Smooth muscle cell (in vitro differentiated cells): ENCODE measurements at regions not wholly inside any gene's neighbourhood (a gene's known extent, or its start where the extent isn't known, plus 50 kb on each side); places are given as distances from the start of the nearest gene placed in this dataset.

ENCODE experiments used
- DNase-seq: peaks from one replicate; lab custom pipeline; 2025; ENCODE audit not compliant: unreplicated experiment; lab: John Stamatoyannopoulos, UW
- H2AFZ ChIP-seq: fragments of 200-600 bp; sonication (generic); 2 replicates; pipeline ENCODE4 v1.6.0; 2016; ENCODE audit warnings: antibody characterized with exemption, low read depth, mild to moderate bottlenecking
- H3F3A ChIP-seq: fragments of 200-600 bp; sonication (generic); 2 replicates; pipeline ENCODE4 v1.6.0; 2017; ENCODE audit warnings: antibody characterized with exemption, low read depth
- H3K27ac ChIP-seq: fragments of 200-600 bp; sonication (generic); 2 replicates; pipeline ENCODE4 v1.5.1; 2016; ENCODE audit warnings: low read depth, mild to moderate bottlenecking
- H3K27me3 ChIP-seq: fragments of 200-600 bp; sonication (generic); 2 replicates; pipeline ENCODE4 v1.6.1; 2016; ENCODE audit warnings: low read depth, mild to moderate bottlenecking
- H3K36me3 ChIP-seq: fragments of 200-600 bp; sonication (generic); 2 replicates; pipeline ENCODE4 v1.5.1; 2016; ENCODE audit warnings: low read depth
- H3K4me1 ChIP-seq: fragments of 200-600 bp; sonication (generic); 2 replicates; pipeline ENCODE4 v1.5.1; 2016; ENCODE audit warnings: low read depth
- H3K4me2 ChIP-seq: fragments of 200-600 bp; sonication (generic); 2 replicates; pipeline ENCODE4 v1.6.0; 2016; ENCODE audit warnings: mild to moderate bottlenecking
- H3K4me3 ChIP-seq: fragments of 200-600 bp; sonication (generic); 2 replicates; pipeline ENCODE4 v1.5.1; 2016; ENCODE audit warnings: mild to moderate bottlenecking
- H3K79me2 ChIP-seq: fragments of 200-600 bp; sonication (generic); 2 replicates; pipeline ENCODE4 v1.6.0; 2016; ENCODE audit warnings: low read depth, mild to moderate bottlenecking
- H3K9ac ChIP-seq: fragments of 200-600 bp; sonication (generic); 2 replicates; pipeline ENCODE4 v1.6.0; 2016; ENCODE audit warnings: low read depth
- H3K9me3 ChIP-seq: fragments of 200-600 bp; sonication (generic); replicated peaks from 2 replicates; pipeline ENCODE4 v1.5.1; 2016; ENCODE audit warnings: low read depth
- H4K20me1 ChIP-seq: fragments of 200-600 bp; sonication (generic); 2 replicates; pipeline ENCODE4 v1.6.0; 2016; ENCODE audit warnings: low read depth
- CTCF ChIP-seq: fragments of 200-600 bp; sonication (generic); IDR thresholded peaks from 2 replicates; pipeline ENCODE4 v1.5.1; 2017; ENCODE audit warnings: borderline replicate concordance, mild to moderate bottlenecking, antibody characterized with exemption; ENCODE audit not compliant: insufficient read depth, poor library complexity, severe bottlenecking
- WGBS: methylation state at CpG from one replicate; pipeline ENCODE4 v1.1.7; 2016; ENCODE audit warnings: low lambda C conversion rate; 5-methylcytosine and 5-hydroxymethylcytosine counted together

GRCh38 chr6:147005499-147005898 is 198.7 kb upstream of the STXBP5 start:
- TF ChIP-seq CTCF, result no peak
- H3K27me3 ChIP-seq, result no peaks in the 10 kb centered on the region
- H3K4me1 ChIP-seq, result no peaks in the 10 kb centered on the region
- H2AFZ ChIP-seq, result no peak overlapping the region
- DNase-seq, result no peak
- H3F3A ChIP-seq, result no peaks in the 10 kb centered on the region
- H3K9me3 ChIP-seq, result no peaks in the 10 kb centered on the region
- no peaks in the 10 kb centered on the region for H4K20me1 ChIP-seq
- H3K4me2 ChIP-seq, result no peak overlapping the region
- no peak overlapping the region for H3K9ac ChIP-seq
- H3K4me3 ChIP-seq, result no peak overlapping the region
- no peak overlapping the region for H3K27ac ChIP-seq
- H3K79me2 ChIP-seq, result no peaks in the 10 kb centered on the region
- no peaks in the 10 kb centered on the region for H3K36me3 ChIP-seq

- no peak for DNase-seq
- Histone ChIP-seq H3K4me3 (no peak overlapping the region), H3K79me2 (no peaks in the 10 kb centered on the region), H3K4me1 (no peaks in the 10 kb centered on the region), H3K27ac (no peak overlapping the region), H3K27me3 (no peaks in the 10 kb centered on the region), H3F3A (no peaks in the 10 kb centered on the region), H3K9ac (no peak overlapping the region), H3K9me3 (no peaks in the 10 kb centered on the region), H4K20me1 (no peaks in the 10 kb centered on the region), H2AFZ (no peak overlapping the region), H3K4me2 (no peak overlapping the region), H3K36me3 (no peaks in the 10 kb centered on the region)
- TF ChIP-seq CTCF, result no peak
Measured at GRCh38 chr6:147007441-147007840, 196.8 kb upstream of the STXBP5 start.

- DNase-seq, result no peak
- Histone ChIP-seq H3K27ac (no peak overlapping the region), H3K4me3 (no peak overlapping the region), H3K27me3 (no peaks in the 10 kb centered on the region), H3K36me3 (no peaks in the 10 kb centered on the region), H2AFZ (no peak overlapping the region), H3F3A (no peaks in the 10 kb centered on the region), H4K20me1 (no peaks in the 10 kb centered on the region), H3K4me2 (no peak overlapping the region), H3K79me2 (no peaks in the 10 kb centered on the region), H3K9ac (no peak overlapping the region), H3K9me3 (no peaks in the 10 kb centered on the region), H3K4me1 (no peaks in the 10 kb centered on the region)
- WGBS, result 90% methylated on average over 2 of the region's 2 CpGs
- no peak for TF ChIP-seq CTCF
Measured at GRCh38 chr6:147009358-147009757, 194.9 kb upstream of the STXBP5 start.

- H3K9ac ChIP-seq, result no peak overlapping the region
- H3K27me3 ChIP-seq, result no peaks in the 10 kb centered on the region
- no peak overlapping the region for H3K4me3 ChIP-seq
- H2AFZ ChIP-seq, result no peak overlapping the region
- H3K27ac ChIP-seq, result no peak overlapping the region
- 96% methylated on average over 5 of the region's 5 CpGs for WGBS
- DNase-seq, result no peak
- H3K4me2 ChIP-seq, result no peak overlapping the region
- H3F3A ChIP-seq, result no peaks in the 10 kb centered on the region
- no peak for TF ChIP-seq CTCF
- H3K9me3 ChIP-seq, result no peaks in the 10 kb centered on the region
- H4K20me1 ChIP-seq, result no peaks in the 10 kb centered on the region
- H3K4me1 ChIP-seq, result no peaks in the 10 kb centered on the region
- no peaks in the 10 kb centered on the region for H3K36me3 ChIP-seq
- H3K79me2 ChIP-seq, result no peaks in the 10 kb centered on the region
Measured at GRCh38 chr6:147015674-147016073, 188.5 kb upstream of the STXBP5 start.
